PC-9 (cell line): ENCODE measurements at regions not wholly inside any gene's neighbourhood (a gene's known extent, or its start where the extent isn't known, plus 50 kb on each side); places are given as distances from the start of the nearest gene placed in this dataset.

Experiments used
- EZH2 ChIP-seq: fragments of 200-600 bp; sonication (generic); IDR thresholded peaks from 2 replicates; pipeline ENCODE4 v1.8.0; 2017; ENCODE audit warnings: antibody characterized with exemption, low read depth
- TF ChIP-seq, protein P1 (sequence below): fragments of 200-600 bp; sonication (generic); conservative IDR thresholded peaks from 2 replicates; pipeline ENCODE4 v1.6.1; 2017; ENCODE audit warnings: mixed run types, antibody characterized with exemption, mild to moderate bottlenecking, moderate library complexity

DNA sequence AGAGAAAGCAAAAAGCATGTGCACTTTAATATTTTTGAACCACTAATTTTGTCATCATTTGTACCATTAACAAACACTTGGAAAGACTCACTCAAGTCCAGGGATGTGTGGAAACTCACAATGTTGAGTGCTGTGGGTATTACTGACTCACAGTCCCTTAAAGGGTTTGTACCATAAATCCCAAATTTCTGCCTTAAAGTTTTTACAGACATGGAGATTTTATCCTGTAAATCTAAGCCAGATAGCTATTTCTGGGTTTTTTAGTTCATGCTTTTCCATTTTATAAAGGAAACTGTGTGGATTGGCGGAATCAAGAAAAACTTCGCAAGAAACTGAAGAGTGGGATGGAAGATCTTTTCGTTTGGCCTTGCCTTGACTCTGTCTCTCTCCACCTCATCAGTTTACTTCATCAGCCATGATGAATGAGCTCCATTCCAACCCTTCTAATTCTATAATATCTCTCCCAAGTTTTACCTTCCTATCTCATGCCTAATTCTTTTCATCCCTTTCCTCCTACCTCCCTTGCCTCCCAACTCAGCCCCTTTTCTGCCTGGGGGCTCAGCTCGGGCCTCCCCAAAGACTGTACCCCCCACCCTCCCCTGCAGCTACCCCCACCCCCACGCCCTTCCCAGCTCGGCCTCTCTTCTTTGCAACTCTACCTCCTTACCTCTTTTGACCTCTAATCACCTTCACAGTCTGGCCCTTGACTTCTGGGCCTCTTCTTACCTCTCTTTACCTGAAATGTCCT lies 218.5 kb upstream of the MKLN1 start:
- TF ChIP-seq, protein P1, sequence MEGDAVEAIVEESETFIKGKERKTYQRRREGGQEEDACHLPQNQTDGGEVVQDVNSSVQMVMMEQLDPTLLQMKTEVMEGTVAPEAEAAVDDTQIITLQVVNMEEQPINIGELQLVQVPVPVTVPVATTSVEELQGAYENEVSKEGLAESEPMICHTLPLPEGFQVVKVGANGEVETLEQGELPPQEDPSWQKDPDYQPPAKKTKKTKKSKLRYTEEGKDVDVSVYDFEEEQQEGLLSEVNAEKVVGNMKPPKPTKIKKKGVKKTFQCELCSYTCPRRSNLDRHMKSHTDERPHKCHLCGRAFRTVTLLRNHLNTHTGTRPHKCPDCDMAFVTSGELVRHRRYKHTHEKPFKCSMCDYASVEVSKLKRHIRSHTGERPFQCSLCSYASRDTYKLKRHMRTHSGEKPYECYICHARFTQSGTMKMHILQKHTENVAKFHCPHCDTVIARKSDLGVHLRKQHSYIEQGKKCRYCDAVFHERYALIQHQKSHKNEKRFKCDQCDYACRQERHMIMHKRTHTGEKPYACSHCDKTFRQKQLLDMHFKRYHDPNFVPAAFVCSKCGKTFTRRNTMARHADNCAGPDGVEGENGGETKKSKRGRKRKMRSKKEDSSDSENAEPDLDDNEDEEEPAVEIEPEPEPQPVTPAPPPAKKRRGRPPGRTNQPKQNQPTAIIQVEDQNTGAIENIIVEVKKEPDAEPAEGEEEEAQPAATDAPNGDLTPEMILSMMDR, result no peak
- TF ChIP-seq EZH2, result no peak
